Neuronal stem cell (in vitro differentiated cells): ENCODE measurements at regions not wholly inside any gene's neighbourhood (a gene's known extent, or its start where the extent isn't known, plus 50 kb on each side); places are given as distances from the start of the nearest gene placed in this dataset.
"Not testable (repeated sequence)": the region's sequence is repeated elsewhere in the genome, so short reads cannot be mapped to it uniquely, and the experiment has no call there.

Experiments
- DNase-seq: peaks from one replicate; pipeline ENCODE4 v3.0.0-alpha.2; 2013; ENCODE audit warnings: low spot score
- H2AFZ ChIP-seq: one replicate; pipeline ENCODE4 v1.6.1; 2013; ENCODE audit warnings: mild to moderate bottlenecking, low read length, inconsistent platforms
- H2AK5ac ChIP-seq: 2 replicates; pipeline ENCODE4 v1.6.1; 2013; ENCODE audit warnings: low read depth, mild to moderate bottlenecking, inconsistent platforms, low read length, moderate library complexity, mixed read lengths
- H2BK120ac ChIP-seq: 2 replicates; pipeline ENCODE4 v1.6.1; 2013; ENCODE audit warnings: low read depth, mild to moderate bottlenecking, inconsistent platforms, low read length, moderate library complexity, mixed read lengths
- H2BK12ac ChIP-seq: one replicate; pipeline ENCODE4 v1.6.1; 2013; ENCODE audit warnings: low read length, inconsistent platforms
- H2BK15ac ChIP-seq: 2 replicates; pipeline ENCODE4 v1.6.1; 2013; ENCODE audit warnings: mild to moderate bottlenecking, low read length, inconsistent platforms, mixed read lengths
- H2BK5ac ChIP-seq: one replicate; pipeline ENCODE4 v1.6.1; 2013; ENCODE audit warnings: inconsistent platforms, mild to moderate bottlenecking, low read length, moderate library complexity
- H3K14ac ChIP-seq: one replicate; pipeline ENCODE4 v1.6.1; 2013; ENCODE audit warnings: low read length, inconsistent platforms
- H3K18ac ChIP-seq: 2 replicates; pipeline ENCODE4 v1.6.1; 2013; ENCODE audit warnings: low read length, inconsistent platforms
- H3K23ac ChIP-seq: 2 replicates; pipeline ENCODE4 v1.6.1; 2013; ENCODE audit warnings: low read depth, mild to moderate bottlenecking, mixed read lengths, low read length, inconsistent platforms; ENCODE audit not compliant: poor library complexity
- H3K27ac ChIP-seq: replicated peaks from 3 replicates; pipeline ENCODE4 v1.5.1; 2013; ENCODE audit warnings: low read length, inconsistent platforms
- H3K27me3 ChIP-seq, 3 experiments: 2 replicates each; pipeline ENCODE4 v1.6.1; 2013; ENCODE audit warnings: low read length in 3 of 3, mild to moderate bottlenecking in 2 of 3, inconsistent platforms in 1 of 3, low read depth in 1 of 3, mixed read lengths in 1 of 3, moderate library complexity in 1 of 3; ENCODE audit not compliant: control insufficient read depth in 3 of 3, insufficient read depth in 3 of 3
- H3K36me3 ChIP-seq, 2 donors: replicated peaks in 1 of 2; 2 replicates each; pipeline ENCODE4 v1.6.1; 2013; ENCODE audit warnings: low read length in 2 of 2; ENCODE audit not compliant: control insufficient read depth in 2 of 2, insufficient read depth in 2 of 2
- H3K4ac ChIP-seq: 2 replicates; pipeline ENCODE4 v1.6.1; 2013; ENCODE audit warnings: inconsistent platforms, mild to moderate bottlenecking, low read length, moderate library complexity
- H3K4me1 ChIP-seq, 2 donors: 1 replicate in 1 of 2; 2 replicates in 1 of 2; pipeline ENCODE4 v1.6.1; 2013; ENCODE audit warnings: low read length in 2 of 2, low read depth in 1 of 2; ENCODE audit not compliant: control insufficient read depth in 2 of 2, insufficient read depth in 1 of 2
- H3K4me2 ChIP-seq: one replicate; pipeline ENCODE4 v1.6.1; 2013; ENCODE audit warnings: mild to moderate bottlenecking, low read length, inconsistent platforms; ENCODE audit not compliant: insufficient read depth, poor library complexity, severe bottlenecking
- H3K4me3 ChIP-seq, 2 donors: 2 replicates each; pipeline ENCODE4 v1.5.1; 2013; ENCODE audit warnings: low read length in 2 of 2, mild to moderate bottlenecking in 2 of 2, inconsistent platforms in 1 of 2, moderate library complexity in 1 of 2
- H3K79me1 ChIP-seq: one replicate; pipeline ENCODE4 v1.6.1; 2013; ENCODE audit warnings: low read depth, mild to moderate bottlenecking, inconsistent platforms, low read length, moderate library complexity
- H3K9ac ChIP-seq: one replicate; pipeline ENCODE4 v1.6.1; 2013; ENCODE audit warnings: mild to moderate bottlenecking, low read depth, low read length, inconsistent platforms; ENCODE audit not compliant: poor library complexity
- H3K9me3 ChIP-seq, 2 donors: replicated peaks in 1 of 2; 2 replicates each; pipeline versions ENCODE3 to v1.6.1; 2013; ENCODE audit warnings: low read length in 2 of 2, mild to moderate bottlenecking in 2 of 2, inconsistent platforms in 1 of 2, low read depth in 1 of 2, mixed read lengths in 1 of 2, moderate library complexity in 1 of 2; ENCODE audit not compliant: control insufficient read depth in 2 of 2, insufficient read depth in 1 of 2
- H4K8ac ChIP-seq: one replicate; pipeline ENCODE4 v1.6.1; 2013; ENCODE audit warnings: low read depth, mild to moderate bottlenecking, inconsistent platforms, low read length, moderate library complexity
- H4K91ac ChIP-seq: one replicate; pipeline ENCODE4 v1.6.1; 2013; ENCODE audit warnings: low read length, low read depth, mild to moderate bottlenecking, inconsistent platforms; ENCODE audit not compliant: poor library complexity
- WGBS, 2 donors: extraction: QIAGEN DNeasy Blood & Tissue Kit; methylation state at CpG; one replicate each; pipeline ENCODE4 v1.1.7; 2013; ENCODE audit warnings: missing lambda C conversion rate in 2 of 2, mixed read lengths in 1 of 2; ENCODE audit not compliant: insufficient read length in 2 of 2, insufficient replicate concordance in 1 of 2; ENCODE audit errors: extremely low coverage in 2 of 2; 5-methylcytosine and 5-hydroxymethylcytosine counted together

GRCh38 chr21:27885296-27885711, 918.4 kb upstream of the ADAMTS5 start:
- no peak overlapping the region for H3K18ac ChIP-seq
- H2BK120ac ChIP-seq = no peak overlapping the region
- no peak overlapping the region for H2BK15ac ChIP-seq
- H3K14ac ChIP-seq = no peak overlapping the region
- H3K27me3 ChIP-seq = no peaks in the 10 kb centered on the region
- H4K91ac ChIP-seq = no peak overlapping the region
- no peak overlapping the region for H3K4ac ChIP-seq
- DNase-seq = no peak
- no peaks in the 10 kb centered on the region for H3K9me3 ChIP-seq
- H2BK5ac ChIP-seq = no peak overlapping the region
- no peak overlapping the region for H3K4me3 ChIP-seq
- no peaks in the 10 kb centered on the region for H3K36me3 ChIP-seq
- H3K4me1 ChIP-seq = no peaks in the 10 kb centered on the region
- WGBS, 2 donors = no CpG with 5 or more reads among the region's 31 CpGs
- no peak overlapping the region for H2AFZ ChIP-seq
- H4K8ac ChIP-seq = no peak overlapping the region
- H3K4me2 ChIP-seq = no peak overlapping the region
- H2BK12ac ChIP-seq = peak overlapping the region; percentile 58
- H3K9ac ChIP-seq = no peak overlapping the region
- H3K79me1 ChIP-seq = no peaks in the 10 kb centered on the region
- no peak overlapping the region for H3K23ac ChIP-seq
- no peak overlapping the region for H3K27ac ChIP-seq
- no peak overlapping the region for H2AK5ac ChIP-seq

GRCh38 chr21:27881331-27881730, 914.4 kb upstream of the ADAMTS5 start:
- H2AK5ac ChIP-seq, H2AFZ ChIP-seq, H2BK5ac ChIP-seq, H3K4me1 ChIP-seq, H2BK12ac ChIP-seq, H4K8ac ChIP-seq, H3K79me1 ChIP-seq, H4K91ac ChIP-seq, H3K23ac ChIP-seq, H3K14ac ChIP-seq, H3K36me3 ChIP-seq, H3K4me2 ChIP-seq, H3K9ac ChIP-seq, H2BK120ac ChIP-seq, H2BK15ac ChIP-seq, H3K9me3 ChIP-seq, H3K4ac ChIP-seq, H3K27me3 ChIP-seq, H3K18ac ChIP-seq, H3K4me3 ChIP-seq, DNase-seq, H3K27ac ChIP-seq: not testable (repeated sequence)
- no CpG with 5 or more reads among the region's 3 CpGs for WGBS, 2 donors

- not testable (repeated sequence) for H2BK12ac ChIP-seq, H4K91ac ChIP-seq, H3K14ac ChIP-seq, H3K79me1 ChIP-seq, H2BK120ac ChIP-seq, H3K4me2 ChIP-seq, H4K8ac ChIP-seq, H2AK5ac ChIP-seq, H3K27ac ChIP-seq, H2BK5ac ChIP-seq, H3K4ac ChIP-seq, H3K18ac ChIP-seq, H3K4me3 ChIP-seq, H2AFZ ChIP-seq, H3K9me3 ChIP-seq, H3K4me1 ChIP-seq, H3K23ac ChIP-seq, H3K27me3 ChIP-seq, DNase-seq, H2BK15ac ChIP-seq, H3K36me3 ChIP-seq, H3K9ac ChIP-seq
- WGBS, 2 donors = no CpG with 5 or more reads among the region's 2 CpGs
Observed at GRCh38 chr21:27872411-27872810, 905.5 kb upstream of the ADAMTS5 start.

- not testable (repeated sequence) for H3K9ac ChIP-seq, H3K79me1 ChIP-seq, H3K4me1 ChIP-seq, H3K14ac ChIP-seq, H2BK15ac ChIP-seq, H3K18ac ChIP-seq, H4K91ac ChIP-seq, H3K23ac ChIP-seq, H2BK12ac ChIP-seq, H3K4me3 ChIP-seq, H4K8ac ChIP-seq, H3K9me3 ChIP-seq, H2AFZ ChIP-seq, H3K36me3 ChIP-seq, H3K27ac ChIP-seq, DNase-seq, H3K4me2 ChIP-seq, H2BK5ac ChIP-seq, H3K27me3 ChIP-seq, H3K4ac ChIP-seq, H2AK5ac ChIP-seq, H2BK120ac ChIP-seq
Observed at GRCh38 chr21:27870755-27871154, 903.9 kb upstream of the ADAMTS5 start.
